ENCODE measurements at regions not wholly inside any gene's neighbourhood (a gene's known extent, or its start where the extent isn't known, plus 50 kb on each side); places are given as distances from the start of the nearest gene placed in this dataset.
"Not testable (repeated sequence)": the region's sequence is repeated elsewhere in the genome, so short reads cannot be mapped to it uniquely, and the experiment has no call there.

DNA sequence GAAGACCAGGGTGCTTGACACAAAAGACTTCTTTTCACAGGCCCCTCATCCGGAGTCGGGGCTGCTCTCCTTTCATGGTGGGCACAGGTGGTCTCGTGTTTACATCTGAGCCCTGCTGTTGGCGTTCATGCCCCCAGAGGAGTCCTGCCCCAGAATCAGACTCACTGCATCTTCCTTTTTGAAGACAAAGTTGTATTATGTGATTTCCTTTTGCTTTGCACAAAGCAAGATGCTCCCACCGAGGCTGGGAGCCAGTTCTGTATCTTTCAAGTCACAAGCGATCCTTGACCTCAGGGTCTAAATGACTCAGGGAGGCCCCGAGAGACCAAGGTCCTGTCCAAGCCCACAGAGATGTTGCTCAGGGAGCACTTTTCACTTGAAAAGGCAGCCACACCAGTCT, 330.5 kb downstream of the THBS2 start:
- ChIA-PET CTCF (no interaction called here), POLR2A (no interaction called here)
- H3K36me3 Mint-ChIP-seq (ENCODE audit: low read depth): no peaks in the 10 kb centered on the region
- no peak overlapping the region for H3K27ac Mint-ChIP-seq
- no peak overlapping the region for H3K4me3 Mint-ChIP-seq
- H3K9me3 Mint-ChIP-seq: no peaks in the 10 kb centered on the region
- no peaks in the 10 kb centered on the region for H3K4me1 Mint-ChIP-seq
- H3K27me3 Mint-ChIP-seq: no peaks in the 10 kb centered on the region
- no peak for DNase-seq

DNA sequence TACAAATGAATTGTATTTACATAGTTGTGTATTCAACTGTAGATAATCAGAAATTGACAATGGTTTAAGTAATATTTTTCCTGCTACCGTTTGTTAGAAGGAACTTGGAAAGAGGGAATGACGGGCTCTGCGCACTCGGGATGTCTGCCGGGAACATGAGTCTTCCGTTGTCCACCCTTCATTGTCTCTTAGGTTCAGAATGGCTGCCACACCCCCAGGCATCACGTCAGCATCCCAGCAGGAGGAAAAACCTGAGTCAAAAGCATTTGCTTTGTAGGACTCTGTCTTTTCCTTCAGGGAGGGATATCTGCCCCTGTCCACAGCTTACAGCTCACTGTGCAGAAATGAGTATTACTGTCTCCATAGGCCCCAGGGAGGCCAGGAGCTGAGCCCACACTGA, 331.2 kb downstream of the THBS2 start:
- ChIA-PET POLR2A (no interaction called here), CTCF (no interaction called here)

DNA sequence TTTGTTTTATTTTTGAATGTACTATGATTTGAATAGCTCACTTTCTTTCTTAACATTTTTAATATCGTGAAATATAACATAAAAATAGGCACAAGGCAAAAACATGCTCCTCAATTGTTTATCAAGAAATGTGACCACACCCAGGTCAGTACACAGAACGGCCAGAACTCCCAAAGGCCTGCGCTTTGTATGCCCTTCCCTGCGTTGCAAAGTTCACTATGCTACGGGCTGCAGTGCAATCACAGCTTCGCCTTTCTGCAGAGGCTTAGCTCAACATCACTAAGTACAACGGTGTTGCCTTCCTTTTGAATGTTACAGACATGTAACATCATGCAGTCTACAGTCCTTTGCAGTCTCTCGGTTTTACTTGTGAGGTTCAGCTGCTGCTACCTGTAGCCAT, 333.4 kb downstream of the THBS2 start:
- no peaks in the 10 kb centered on the region for H3K9me3 Mint-ChIP-seq
- POLR2A ChIA-PET: no interaction called here
- H3K36me3 Mint-ChIP-seq (ENCODE audit: low read depth): no peaks in the 10 kb centered on the region
- no peaks in the 10 kb centered on the region for H3K27me3 Mint-ChIP-seq
- no peak overlapping the region for H3K27ac Mint-ChIP-seq
- no peak overlapping the region for H3K4me3 Mint-ChIP-seq
- CTCF ChIA-PET: no interaction called here
- no peaks in the 10 kb centered on the region for H3K4me1 Mint-ChIP-seq
- DNase-seq: no peak

More for the DNA sequence above, 331.2 kb downstream of the THBS2 start:
- no peaks in the 10 kb centered on the region for H3K27me3 Mint-ChIP-seq
- no peaks in the 10 kb centered on the region for H3K9me3 Mint-ChIP-seq
- H3K36me3 Mint-ChIP-seq (ENCODE audit: low read depth): no peaks in the 10 kb centered on the region
- H3K4me3 Mint-ChIP-seq: no peak overlapping the region
- no peaks in the 10 kb centered on the region for H3K4me1 Mint-ChIP-seq
- DNase-seq: no peak
- H3K27ac Mint-ChIP-seq: no peak overlapping the region

DNA sequence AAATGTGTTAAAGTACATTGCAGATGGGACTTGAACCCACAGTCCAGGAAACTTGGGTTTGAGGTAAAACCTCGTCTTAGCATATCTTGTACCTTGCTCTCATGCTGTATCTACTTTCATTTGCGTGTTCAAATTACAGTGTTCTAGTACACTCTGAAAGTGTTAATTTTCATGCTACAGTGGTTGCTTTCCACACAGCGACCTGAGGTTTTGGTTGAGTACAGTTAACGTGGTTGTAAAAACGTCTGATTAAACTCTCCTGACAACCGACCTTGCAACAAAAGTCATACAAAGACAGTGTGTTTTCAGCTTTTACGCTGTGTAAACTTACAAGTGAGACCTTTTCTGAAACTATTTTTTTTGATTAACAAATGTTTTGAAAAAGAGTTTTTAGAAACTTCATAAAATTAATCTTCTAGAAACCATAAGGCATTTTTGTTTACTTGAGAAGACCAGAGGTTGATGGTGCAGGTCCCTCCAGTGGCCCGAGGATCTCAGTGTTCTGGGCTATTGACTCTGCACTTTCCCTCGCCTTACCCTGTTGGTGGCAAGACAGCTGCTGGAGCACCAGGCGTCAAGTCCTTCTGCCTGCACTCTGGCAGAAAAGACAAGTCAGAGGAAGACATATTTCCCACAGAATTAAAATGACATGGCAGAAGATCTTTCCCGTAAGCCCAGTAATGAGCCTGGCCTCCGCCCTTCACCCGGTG, 334.0 kb downstream of the THBS2 start:
- Mint-ChIP-seq H3K27me3 (no peaks in the 10 kb centered on the region), H3K4me1 (no peaks in the 10 kb centered on the region), H3K36me3 (ENCODE audit: low read depth) (no peaks in the 10 kb centered on the region), H3K27ac (no peak overlapping the region), H3K9me3 (no peaks in the 10 kb centered on the region), H3K4me3 (no peak overlapping the region)
- CTCF ChIA-PET: no interaction called here
- no peak for DNase-seq
- POLR2A ChIA-PET: no interaction called here

DNA sequence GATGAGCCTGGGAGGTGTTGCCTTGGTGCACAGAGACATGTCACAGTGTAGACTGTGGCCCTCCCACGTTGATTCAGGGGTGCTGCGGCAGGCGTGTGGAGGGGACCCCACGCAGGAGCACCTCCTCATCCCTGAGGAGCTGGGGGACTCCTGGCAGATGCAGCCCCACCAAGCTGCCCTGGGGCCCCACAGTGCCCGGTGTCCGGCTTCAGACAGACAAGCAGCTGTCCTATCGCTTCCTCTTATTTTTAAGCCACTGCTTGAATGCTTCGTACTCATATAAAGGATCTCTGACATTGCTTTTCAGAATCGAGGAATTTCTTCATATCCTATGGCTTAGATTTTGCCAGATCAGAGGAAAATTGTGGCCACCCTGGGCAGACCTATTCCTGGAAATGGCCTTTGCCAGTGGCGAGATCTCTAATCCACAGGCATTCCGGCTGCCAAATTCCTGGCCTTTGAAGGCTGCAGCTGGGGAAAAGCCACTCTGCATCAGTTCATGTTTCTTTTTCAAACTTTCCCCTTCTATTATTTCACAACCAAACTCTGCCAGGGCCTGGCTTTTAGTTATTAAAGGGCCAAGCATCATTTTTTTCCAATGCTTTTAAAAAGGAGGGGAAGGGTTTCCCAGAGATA, 337.0 kb downstream of the THBS2 start:
- no peaks in the 10 kb centered on the region for H3K27me3 Mint-ChIP-seq

DNA sequence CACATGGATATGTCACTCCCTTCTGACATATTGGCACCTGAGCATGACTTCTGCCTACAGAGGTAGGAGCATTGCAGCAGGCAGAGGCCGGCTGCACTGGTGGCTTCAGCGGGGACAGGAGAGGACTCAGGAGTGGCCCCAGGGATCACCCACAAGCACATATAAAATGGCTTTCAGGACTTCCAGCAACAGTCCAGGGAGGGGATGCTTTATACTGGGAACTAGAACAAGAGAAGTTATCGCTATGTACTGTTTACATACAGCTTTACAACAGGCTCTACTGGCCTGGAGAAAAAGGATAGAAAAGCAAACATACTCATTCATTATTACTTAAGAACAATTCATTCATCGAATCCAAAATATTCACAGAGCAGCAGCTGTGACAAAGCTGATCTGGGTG, 337.8 kb downstream of the THBS2 start:
- no peak overlapping the region for H3K27ac Mint-ChIP-seq
- H3K4me1 Mint-ChIP-seq: no peaks in the 10 kb centered on the region
- POLR2A ChIA-PET: no interaction called here
- no peak for DNase-seq
- CTCF ChIA-PET: no interaction called here
- no peaks in the 10 kb centered on the region for H3K9me3 Mint-ChIP-seq
- H3K4me3 Mint-ChIP-seq: no peak overlapping the region
- H3K27me3 Mint-ChIP-seq: no peaks in the 10 kb centered on the region
- no peaks in the 10 kb centered on the region for H3K36me3 Mint-ChIP-seq (ENCODE audit: low read depth)

More for the DNA sequence above, 337.0 kb downstream of the THBS2 start:
- Mint-ChIP-seq H3K9me3 (no peaks in the 10 kb centered on the region), H3K4me1 (no peaks in the 10 kb centered on the region), H3K36me3 (ENCODE audit: low read depth) (no peaks in the 10 kb centered on the region), H3K27ac (no peak overlapping the region), H3K4me3 (no peak overlapping the region)
- CTCF ChIA-PET: no interaction called here
- no peak for DNase-seq
- POLR2A ChIA-PET: no interaction called here

DNA sequence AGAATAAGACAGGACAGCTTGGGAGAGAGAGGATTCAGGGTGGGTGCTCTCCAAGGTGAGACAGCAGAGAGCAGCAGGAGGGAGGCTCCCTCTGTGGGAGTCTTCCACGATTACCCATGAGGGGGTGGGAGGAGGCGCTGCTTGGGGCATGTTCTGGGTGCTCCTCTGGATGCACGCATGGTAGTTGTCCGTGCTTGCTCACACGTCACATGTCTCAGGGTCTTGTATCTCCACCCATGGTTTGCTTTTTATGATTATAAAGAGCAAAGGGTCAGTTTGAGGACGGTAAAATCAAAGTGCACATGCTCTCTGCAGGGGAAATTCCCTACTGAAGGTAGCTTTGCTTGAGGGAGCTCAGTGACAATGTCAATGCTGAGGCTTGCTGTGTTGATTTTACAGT, 338.4 kb downstream of the THBS2 start:
- DNase-seq: no peak
- Mint-ChIP-seq H3K27ac (no peak overlapping the region), H3K4me3 (no peak overlapping the region), H3K27me3 (no peaks in the 10 kb centered on the region), H3K9me3 (no peaks in the 10 kb centered on the region), H3K4me1 (no peaks in the 10 kb centered on the region), H3K36me3 (ENCODE audit: low read depth) (no peaks in the 10 kb centered on the region)
- CTCF ChIA-PET: no interaction called here
- POLR2A ChIA-PET: no interaction called here

DNA sequence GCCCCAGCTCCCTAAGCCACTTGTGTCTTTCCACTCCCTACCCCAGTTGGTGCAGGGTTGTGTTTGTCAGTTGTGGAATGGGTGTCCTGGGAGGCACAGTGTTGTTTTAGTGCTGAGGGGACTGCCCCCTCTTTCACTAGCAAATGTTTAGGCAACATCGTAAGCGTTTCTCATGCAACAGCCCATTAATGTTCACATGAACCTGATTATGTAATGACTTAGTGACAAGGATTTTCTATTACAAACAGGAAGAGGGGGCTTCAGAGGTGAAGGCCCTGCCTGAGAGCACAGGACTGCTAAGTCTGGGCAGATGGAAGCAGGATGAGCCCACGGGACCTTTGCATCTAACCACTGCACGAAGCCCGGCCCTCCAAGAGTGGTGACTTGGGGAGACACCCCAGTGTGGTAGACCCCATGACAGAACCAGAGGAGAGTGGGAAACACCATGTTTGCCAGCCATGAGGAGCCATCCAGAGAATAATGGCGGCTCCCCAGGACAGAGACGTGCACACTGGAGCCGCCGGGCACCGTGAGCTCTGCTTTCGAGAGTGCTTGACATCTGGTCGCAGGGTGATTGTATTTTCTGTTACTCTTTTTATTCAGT, 339.7 kb downstream of the THBS2 start:
- Mint-ChIP-seq H3K27ac (no peak overlapping the region), H3K36me3 (ENCODE audit: low read depth) (no peaks in the 10 kb centered on the region), H3K4me1 (no peaks in the 10 kb centered on the region), H3K4me3 (no peak overlapping the region), H3K27me3 (no peaks in the 10 kb centered on the region), H3K9me3 (peaks cover 6% of the 10 kb centered on the region)
- ChIA-PET POLR2A (no interaction called here), CTCF (no interaction called here)
- DNase-seq: no peak

DNA sequence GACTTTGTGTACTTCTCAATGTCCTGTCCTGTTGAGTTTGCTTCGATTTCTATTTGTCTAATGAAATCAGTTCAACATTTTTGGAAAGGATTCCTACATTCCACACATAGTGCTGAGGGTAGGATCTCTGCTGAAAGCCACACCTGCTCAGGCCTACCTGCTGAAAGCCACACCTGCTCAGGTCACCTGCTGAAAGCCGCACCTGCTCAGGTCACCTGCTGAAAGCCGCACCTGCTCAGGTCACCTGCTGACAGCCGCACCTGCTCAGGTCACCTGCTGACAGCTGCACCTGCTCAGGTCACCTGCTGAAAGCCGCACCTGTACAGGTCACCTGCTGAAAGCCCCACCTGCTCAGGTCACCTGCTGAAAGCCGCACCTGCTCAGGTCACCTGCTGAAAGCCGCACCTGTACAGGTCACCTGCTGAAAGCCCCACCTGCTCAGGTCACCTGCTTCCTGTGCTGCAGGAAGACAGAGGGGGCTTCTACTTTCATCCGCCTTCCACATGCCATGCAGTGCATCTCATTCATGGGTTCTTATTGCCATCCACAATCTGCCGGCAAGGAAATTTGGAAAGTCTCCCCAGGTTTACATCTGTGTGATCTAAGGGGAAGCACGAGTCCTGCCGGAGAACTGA, 340.3 kb downstream of the THBS2 start:
- H3K27ac Mint-ChIP-seq; H3K4me3 Mint-ChIP-seq; CTCF ChIA-PET; H3K36me3 Mint-ChIP-seq (ENCODE audit: low read depth); POLR2A ChIA-PET; H3K27me3 Mint-ChIP-seq; DNase-seq; H3K4me1 Mint-ChIP-seq; H3K9me3 Mint-ChIP-seq: not testable (repeated sequence)

DNA sequence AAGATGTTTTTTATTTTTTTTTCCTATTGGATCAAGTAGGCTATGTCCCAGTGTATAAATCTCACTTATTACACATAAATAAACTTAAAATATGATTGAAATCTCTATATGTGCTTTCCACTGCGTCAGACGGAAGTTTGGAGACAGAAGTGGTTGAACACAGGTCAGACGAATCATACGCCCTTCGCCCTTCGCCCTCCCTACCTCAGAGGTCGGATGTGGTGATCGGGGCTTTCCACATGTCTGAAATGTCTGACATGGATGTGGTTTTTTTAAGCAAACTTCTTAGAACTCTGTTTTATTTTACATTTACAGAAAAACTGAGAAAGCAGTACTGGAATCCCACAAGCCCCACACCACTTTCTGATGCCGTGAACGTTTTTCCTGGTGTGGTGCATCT, 344.4 kb downstream of the THBS2 start:
- DNase-seq: no peak
- POLR2A ChIA-PET: no interaction called here
- peaks cover 6% of the 10 kb centered on the region for H3K9me3 Mint-ChIP-seq
- peaks cover 5% of the 10 kb centered on the region for H3K4me1 Mint-ChIP-seq
- no peak overlapping the region for H3K27ac Mint-ChIP-seq
- H3K27me3 Mint-ChIP-seq: no peaks in the 10 kb centered on the region
- CTCF ChIA-PET: no interaction called here
- no peaks in the 10 kb centered on the region for H3K36me3 Mint-ChIP-seq (ENCODE audit: low read depth)
- H3K4me3 Mint-ChIP-seq: no peak overlapping the region

DNA sequence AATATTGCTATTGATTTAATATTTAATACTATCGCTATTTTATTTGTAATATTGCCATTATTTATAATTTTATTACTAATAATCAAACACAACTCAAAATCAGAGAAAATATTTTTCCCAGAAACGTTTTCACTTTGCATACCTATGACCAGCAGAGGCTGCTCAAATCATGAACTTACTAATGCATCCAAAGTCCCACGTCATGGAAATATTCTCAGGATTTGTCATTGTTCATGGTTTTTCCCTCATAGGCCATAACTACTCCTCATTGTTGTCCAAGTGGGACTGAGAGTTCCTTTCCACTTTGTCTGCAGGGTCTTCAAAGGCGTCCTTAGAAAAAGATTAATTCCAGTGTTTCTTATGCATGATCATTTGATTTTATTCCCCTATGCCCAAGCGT, 344.8 kb downstream of the THBS2 start:
- Mint-ChIP-seq H3K36me3 (ENCODE audit: low read depth) (no peaks in the 10 kb centered on the region), H3K4me1 (peaks cover 5% of the 10 kb centered on the region), H3K27ac (no peak overlapping the region), H3K4me3 (no peak overlapping the region), H3K9me3 (peaks cover 6% of the 10 kb centered on the region), H3K27me3 (no peaks in the 10 kb centered on the region)
- POLR2A ChIA-PET: no interaction called here
- DNase-seq: no peak
- CTCF ChIA-PET: no interaction called here

DNA sequence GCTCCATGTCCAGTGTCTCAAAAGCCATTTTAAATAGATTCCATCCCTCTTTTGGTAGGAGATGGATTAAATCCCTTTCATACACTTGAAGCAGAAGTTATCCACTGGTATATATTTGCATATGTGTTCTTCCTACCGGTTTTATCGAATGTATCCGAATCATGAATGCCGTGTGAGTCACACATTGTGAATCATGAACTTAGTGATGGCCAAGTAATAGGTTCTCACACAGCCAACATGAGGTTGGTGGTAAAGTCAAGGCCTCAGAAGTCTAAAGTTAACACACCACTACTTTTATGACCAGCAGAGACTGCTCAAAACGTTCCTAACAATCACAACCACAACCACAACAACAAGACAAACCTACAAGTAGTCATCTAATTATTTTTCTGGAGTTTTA, 345.5 kb downstream of the THBS2 start:
- POLR2A ChIA-PET: no interaction called here
- Mint-ChIP-seq H3K27me3 (no peaks in the 10 kb centered on the region), H3K27ac (no peak overlapping the region), H3K4me1 (peaks cover 5% of the 10 kb centered on the region), H3K9me3 (peaks cover 6% of the 10 kb centered on the region), H3K4me3 (no peak overlapping the region), H3K36me3 (ENCODE audit: low read depth) (no peaks in the 10 kb centered on the region)
- DNase-seq: no peak
- CTCF ChIA-PET: no interaction called here

DNA sequence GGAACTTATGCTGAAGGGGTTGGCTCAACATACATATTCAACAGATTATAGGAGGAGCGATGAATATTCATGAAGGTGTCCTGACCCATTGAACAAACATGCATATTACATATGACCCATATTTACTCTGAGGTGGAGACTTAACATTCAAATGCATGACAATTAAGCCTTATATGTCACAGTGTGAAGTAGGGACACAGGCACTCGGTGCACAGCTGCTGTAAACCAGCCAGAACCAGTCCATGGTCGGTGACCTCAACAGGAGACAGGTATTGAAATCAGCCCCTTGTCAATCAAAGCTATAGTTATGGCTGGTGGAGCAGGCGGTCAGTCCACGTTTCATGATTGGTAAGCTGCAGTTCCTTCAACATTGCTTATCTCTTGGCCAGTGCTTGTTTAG, 347.3 kb downstream of the THBS2 start:
- ChIA-PET POLR2A (interaction anchor here (0.6 kb wide), 1 partner anchor 9 kb away, joined by 3 read pairs; no protein-coding TSS in a partner anchor), CTCF (no interaction called here)
- DNase-seq: no peak
- no peak overlapping the region for H3K27ac Mint-ChIP-seq
- no peaks in the 10 kb centered on the region for H3K27me3 Mint-ChIP-seq
- H3K4me3 Mint-ChIP-seq: no peak overlapping the region
- no peaks in the 10 kb centered on the region for H3K36me3 Mint-ChIP-seq (ENCODE audit: low read depth)
- peaks cover 5% of the 10 kb centered on the region for H3K4me1 Mint-ChIP-seq
- H3K9me3 Mint-ChIP-seq: peaks cover 6% of the 10 kb centered on the region

Measured in activated CD4-positive, alpha-beta T cell treated with anti-CD3 and anti-CD28 coated beads, Interleukin-2, amount 10 ng/mL, durations not matched to agents 7 days and 5 days (primary cell).